ENCODE measurements at regions not wholly inside any gene's neighbourhood (a gene's known extent, or its start where the extent isn't known, plus 50 kb on each side); places are given as distances from the start of the nearest gene placed in this dataset.

- Mint-ChIP-seq H3K4me3 (no peak overlapping the region), H3K27ac (no peak overlapping the region), H3K36me3 (ENCODE audit: low read depth) (no peaks in the 10 kb centered on the region), H3K27me3 (peaks cover 5% of the 10 kb centered on the region), H3K9me3 (no peaks in the 10 kb centered on the region), H3K4me1 (ENCODE audit: low read depth) (no peaks in the 10 kb centered on the region)
These were observed 128.5 kb upstream of the TMEM18 start for GRCh38 chr2:805664-806063.

- H3K4me1 Mint-ChIP-seq (ENCODE audit: low read depth), result no peaks in the 10 kb centered on the region
- H3K27ac Mint-ChIP-seq, result no peak overlapping the region
- H3K27me3 Mint-ChIP-seq, result no peaks in the 10 kb centered on the region
These were observed 120.8 kb upstream of the TMEM18 start for GRCh38 chr2:797993-798392.

DNA sequence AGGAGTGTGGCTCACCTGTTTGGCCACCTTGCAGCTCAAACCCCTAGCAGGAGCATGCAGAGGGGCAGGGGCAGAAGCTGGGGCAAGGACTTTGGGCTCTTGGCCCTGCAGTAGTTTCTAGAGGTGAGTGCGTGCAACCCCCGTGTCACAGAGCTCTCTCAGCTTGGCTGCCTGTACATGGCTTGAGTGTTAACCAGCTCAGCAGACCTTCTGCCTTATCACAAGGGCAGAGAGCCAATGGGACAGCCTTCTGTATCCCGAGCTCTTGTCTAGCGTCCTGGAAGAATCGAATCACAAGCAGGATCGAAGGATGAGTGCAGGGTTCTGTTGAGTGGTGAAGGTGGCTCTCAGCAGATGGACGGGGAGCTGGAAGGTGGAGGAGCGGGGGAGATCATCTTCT lies 120.3 kb upstream of the TMEM18 start:
- Mint-ChIP-seq H3K9me3 (no peaks in the 10 kb centered on the region), H3K27ac (no peak overlapping the region), H3K4me1 (ENCODE audit: low read depth) (no peaks in the 10 kb centered on the region), H3K36me3 (ENCODE audit: low read depth) (no peaks in the 10 kb centered on the region), H3K4me3 (no peak overlapping the region), H3K27me3 (no peaks in the 10 kb centered on the region)

More at GRCh38 chr2:797993-798392, 120.8 kb upstream of the TMEM18 start:
- H3K4me3 Mint-ChIP-seq, result no peak overlapping the region
- no peaks in the 10 kb centered on the region for H3K36me3 Mint-ChIP-seq (ENCODE audit: low read depth)
- H3K9me3 Mint-ChIP-seq, result no peaks in the 10 kb centered on the region

DNA sequence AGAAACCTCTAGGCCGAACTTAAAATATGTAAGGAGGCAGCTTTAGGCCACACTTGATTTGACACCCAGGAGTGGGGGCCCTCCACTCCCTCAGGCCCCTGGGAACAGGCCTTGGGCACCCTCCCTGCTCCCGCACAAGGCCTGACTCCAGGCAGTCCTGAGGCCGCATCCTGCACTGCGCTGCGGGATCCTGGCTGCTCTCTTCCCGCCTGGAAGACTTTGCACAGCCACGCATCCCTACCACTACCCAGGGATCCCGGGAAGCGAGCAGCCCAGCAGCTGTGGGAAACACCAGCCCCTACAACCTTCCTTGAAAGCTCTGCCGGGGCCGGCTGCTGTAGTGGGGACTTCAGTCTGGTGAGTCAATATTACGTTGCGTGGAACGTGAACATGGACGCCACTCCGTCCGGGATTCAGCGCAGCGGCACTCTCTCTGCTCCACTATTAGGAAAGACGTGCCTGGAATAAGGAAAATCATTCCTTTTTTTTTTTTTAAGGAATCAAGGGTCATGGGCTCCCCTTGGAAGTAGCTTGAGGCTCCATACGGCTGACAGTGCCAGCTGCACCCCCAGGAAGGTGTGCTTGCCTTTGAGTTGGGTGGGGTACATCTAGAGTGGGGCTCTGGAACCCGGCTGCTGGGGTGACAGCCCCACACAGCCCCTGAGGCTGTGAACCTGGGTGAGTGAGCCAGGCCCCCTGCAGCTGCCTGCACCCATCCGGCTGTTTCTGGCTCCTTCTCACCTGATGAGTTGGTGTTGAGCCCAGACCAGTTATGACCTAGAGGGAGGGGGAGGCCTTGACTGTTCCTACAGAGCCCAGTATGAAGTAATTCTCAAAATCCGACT lies 119.2 kb upstream of the TMEM18 start:
- H3K4me3 Mint-ChIP-seq, result no peak overlapping the region
- H3K36me3 Mint-ChIP-seq (ENCODE audit: low read depth), result no peaks in the 10 kb centered on the region
- no peak overlapping the region for H3K27ac Mint-ChIP-seq
- H3K4me1 Mint-ChIP-seq (ENCODE audit: low read depth), result no peaks in the 10 kb centered on the region
- no peaks in the 10 kb centered on the region for H3K27me3 Mint-ChIP-seq
- H3K9me3 Mint-ChIP-seq, result no peaks in the 10 kb centered on the region

DNA sequence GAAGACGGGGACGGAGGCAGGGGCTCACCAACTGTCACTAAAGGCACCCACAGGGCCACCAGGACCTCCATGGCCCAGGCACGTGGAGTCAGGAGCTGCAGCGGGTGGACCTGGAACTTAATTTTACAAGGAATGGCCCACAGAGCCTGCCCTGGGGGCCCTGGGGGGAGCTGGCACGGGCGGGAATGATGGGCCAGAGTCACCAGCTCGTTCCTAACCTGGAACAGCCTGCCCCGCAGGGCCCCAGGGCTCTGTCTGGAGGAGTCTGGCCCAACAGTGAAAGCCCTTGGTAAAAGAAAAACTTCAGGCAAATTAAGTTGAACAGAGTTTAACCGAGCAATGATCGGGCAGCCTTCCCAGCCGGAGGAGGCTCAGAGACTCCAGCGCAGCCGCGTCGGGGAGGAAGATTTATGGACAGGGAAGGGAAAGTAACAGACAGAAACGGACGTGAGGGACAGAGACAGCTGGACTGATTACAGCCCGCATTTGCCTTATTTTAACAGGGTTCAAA lies 118.4 kb upstream of the TMEM18 start:
- no peaks in the 10 kb centered on the region for H3K9me3 Mint-ChIP-seq
- H3K27ac Mint-ChIP-seq, result no peak overlapping the region
- H3K4me3 Mint-ChIP-seq, result no peak overlapping the region
- H3K36me3 Mint-ChIP-seq (ENCODE audit: low read depth), result no peaks in the 10 kb centered on the region
- H3K27me3 Mint-ChIP-seq, result no peaks in the 10 kb centered on the region
- no peaks in the 10 kb centered on the region for H3K4me1 Mint-ChIP-seq (ENCODE audit: low read depth)

DNA sequence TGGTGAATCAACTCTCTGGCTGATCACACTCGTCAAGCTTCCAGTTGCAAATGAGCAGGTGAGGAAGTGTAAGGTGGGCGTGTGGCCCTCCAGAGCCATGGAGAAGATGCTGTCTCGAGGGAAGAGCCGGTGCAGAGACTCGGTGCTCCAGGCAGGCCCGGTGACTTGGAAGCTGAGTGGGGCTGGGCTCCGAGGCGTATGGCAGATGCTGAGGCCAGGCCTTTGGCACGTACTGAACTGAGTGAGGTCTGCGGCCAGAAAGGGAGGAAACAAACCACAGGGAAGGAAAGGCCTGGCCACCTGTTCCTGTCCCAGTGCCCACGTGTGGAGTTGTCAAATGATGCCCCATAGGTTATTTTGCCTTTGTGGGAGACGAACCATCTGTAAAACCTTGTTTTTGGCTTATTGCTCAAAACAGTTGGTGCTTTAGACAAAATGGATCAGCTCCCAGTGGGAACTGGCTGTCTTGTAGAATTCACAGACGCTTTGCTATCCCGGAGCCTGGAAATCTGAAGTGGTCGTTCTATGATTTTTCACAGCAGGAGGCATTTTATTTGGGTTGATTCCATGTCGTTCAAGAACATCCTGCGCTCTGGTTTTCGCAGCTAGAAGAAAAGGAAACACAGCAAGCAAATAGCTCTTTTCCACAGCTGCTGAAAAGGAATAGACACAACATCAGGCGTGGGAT lies 117.5 kb upstream of the TMEM18 start:
- Mint-ChIP-seq H3K4me3 (no peak overlapping the region), H3K9me3 (no peaks in the 10 kb centered on the region), H3K4me1 (ENCODE audit: low read depth) (no peaks in the 10 kb centered on the region), H3K27ac (no peak overlapping the region), H3K36me3 (ENCODE audit: low read depth) (no peaks in the 10 kb centered on the region), H3K27me3 (no peaks in the 10 kb centered on the region)

GRCh38 chr2:793236-793635 lies 116.0 kb upstream of the TMEM18 start:
- Mint-ChIP-seq H3K4me1 (ENCODE audit: low read depth) (no peaks in the 10 kb centered on the region), H3K27ac (no peak overlapping the region), H3K4me3 (no peak overlapping the region), H3K27me3 (no peaks in the 10 kb centered on the region), H3K36me3 (ENCODE audit: low read depth) (no peaks in the 10 kb centered on the region), H3K9me3 (no peaks in the 10 kb centered on the region)

- Mint-ChIP-seq H3K4me1 (ENCODE audit: low read depth) (no peaks in the 10 kb centered on the region), H3K27ac (no peak overlapping the region), H3K36me3 (ENCODE audit: low read depth) (no peaks in the 10 kb centered on the region), H3K4me3 (no peak overlapping the region), H3K9me3 (no peaks in the 10 kb centered on the region), H3K27me3 (no peaks in the 10 kb centered on the region)
These were observed 115.5 kb upstream of the TMEM18 start for GRCh38 chr2:792687-793086.

DNA sequence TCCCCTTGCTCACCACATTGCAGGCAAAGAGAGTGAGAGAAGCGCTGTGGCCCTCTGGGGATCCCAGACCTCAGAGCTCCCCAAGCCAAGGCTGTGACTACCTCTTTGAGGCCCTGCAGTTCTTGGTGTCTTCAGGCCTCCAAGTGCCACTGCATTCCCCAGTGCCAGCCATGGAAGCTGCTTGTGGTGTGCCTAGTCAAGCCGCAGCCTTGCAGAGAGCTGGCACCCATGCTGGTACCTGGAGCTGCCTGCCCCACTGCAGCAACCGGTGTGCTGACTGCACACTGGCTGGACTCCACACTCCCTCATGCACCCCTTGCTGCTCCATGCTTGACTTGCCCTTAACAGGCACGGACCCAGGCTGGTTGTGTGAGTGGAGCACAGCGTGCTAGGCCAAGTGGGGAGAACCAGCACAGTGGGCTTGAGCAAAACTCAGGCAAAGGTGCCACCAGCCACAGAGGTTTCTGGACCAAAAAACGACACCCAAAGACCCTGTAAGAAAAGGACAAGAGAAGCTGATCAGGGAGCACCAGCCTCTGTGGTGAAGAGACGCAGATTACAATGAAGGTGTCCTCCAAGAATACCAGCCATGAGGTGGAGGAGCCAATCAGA lies 113.5 kb upstream of the TMEM18 start:
- Mint-ChIP-seq H3K36me3 (ENCODE audit: low read depth) (no peaks in the 10 kb centered on the region), H3K27me3 (no peaks in the 10 kb centered on the region), H3K27ac (no peak overlapping the region), H3K4me1 (ENCODE audit: low read depth) (no peaks in the 10 kb centered on the region), H3K9me3 (no peaks in the 10 kb centered on the region), H3K4me3 (no peak overlapping the region)

- no peaks in the 10 kb centered on the region for H3K27me3 Mint-ChIP-seq
- no peaks in the 10 kb centered on the region for H3K36me3 Mint-ChIP-seq (ENCODE audit: low read depth)
- no peak overlapping the region for H3K4me3 Mint-ChIP-seq
- H3K4me1 Mint-ChIP-seq (ENCODE audit: low read depth), result no peaks in the 10 kb centered on the region
- H3K9me3 Mint-ChIP-seq, result no peaks in the 10 kb centered on the region
- H3K27ac Mint-ChIP-seq, result no peak overlapping the region
These were observed 112.9 kb upstream of the TMEM18 start for GRCh38 chr2:790081-790480.

GRCh38 chr2:789529-789928 lies 112.3 kb upstream of the TMEM18 start:
- Mint-ChIP-seq H3K27me3 (no peaks in the 10 kb centered on the region), H3K36me3 (ENCODE audit: low read depth) (no peaks in the 10 kb centered on the region), H3K27ac (no peak overlapping the region), H3K4me3 (no peak overlapping the region), H3K4me1 (ENCODE audit: low read depth) (no peaks in the 10 kb centered on the region), H3K9me3 (no peaks in the 10 kb centered on the region)

DNA sequence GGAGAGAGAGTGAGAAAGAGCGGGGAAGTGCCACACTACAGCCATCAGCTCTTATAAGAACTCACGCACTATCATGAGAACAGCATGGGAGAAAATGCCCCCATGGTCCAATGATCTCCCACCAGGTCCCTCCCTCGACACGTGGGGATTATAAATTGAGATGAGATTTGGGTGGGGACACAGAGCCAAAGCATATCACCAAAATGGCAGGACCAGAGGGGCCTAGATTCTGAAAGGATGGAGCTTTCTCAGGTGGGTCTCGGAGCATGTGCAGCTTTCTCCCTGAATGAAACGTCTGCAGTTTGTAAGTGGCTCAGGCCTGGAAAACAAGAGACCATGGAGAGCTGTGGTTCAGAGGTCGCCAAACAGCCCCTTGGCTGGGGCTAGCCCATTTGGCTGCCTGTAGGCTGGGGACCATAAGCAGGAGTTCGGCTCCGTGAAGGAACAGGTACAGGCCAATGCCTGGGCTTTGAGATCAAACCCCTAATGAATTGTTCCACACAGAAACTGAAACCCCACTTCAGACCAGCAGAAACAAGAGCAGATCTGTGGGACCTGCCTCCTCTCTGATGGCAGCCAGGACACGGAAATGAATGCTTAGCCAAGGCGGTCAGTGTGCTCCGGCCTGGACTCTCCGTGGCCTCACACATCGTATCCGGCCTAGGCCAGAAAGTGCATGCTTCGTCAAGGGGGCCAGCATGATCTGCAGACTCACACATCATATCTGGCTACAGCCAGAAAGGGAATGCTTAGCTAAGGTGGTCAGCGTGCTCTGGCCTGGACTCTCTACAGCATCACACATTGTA lies 111.2 kb upstream of the TMEM18 start:
- Mint-ChIP-seq H3K9me3 (no peaks in the 10 kb centered on the region), H3K4me3 (no peak overlapping the region), H3K27me3 (no peaks in the 10 kb centered on the region), H3K27ac (no peak overlapping the region), H3K36me3 (ENCODE audit: low read depth) (no peaks in the 10 kb centered on the region), H3K4me1 (ENCODE audit: low read depth) (no peaks in the 10 kb centered on the region)

DNA sequence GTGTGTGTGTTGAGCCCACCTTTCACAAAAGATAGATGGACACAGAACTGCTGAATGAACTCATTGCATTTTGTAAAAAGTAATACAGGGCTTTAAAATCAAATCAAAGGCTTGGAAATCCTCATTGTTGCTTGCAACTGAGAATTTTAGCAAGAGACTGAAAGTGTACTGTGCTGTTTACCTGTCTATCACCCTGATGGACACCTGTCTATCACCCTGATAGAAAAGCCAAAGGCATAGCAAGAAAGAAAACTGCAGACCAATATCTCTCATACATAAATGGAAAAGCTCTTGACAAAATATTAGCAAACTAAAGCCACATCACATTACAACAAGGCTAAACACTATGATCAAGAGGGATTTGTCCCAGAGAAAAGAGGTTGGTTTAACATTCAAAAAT lies 107.5 kb upstream of the TMEM18 start:
- H3K4me3 Mint-ChIP-seq, result no peak overlapping the region
- no peaks in the 10 kb centered on the region for H3K36me3 Mint-ChIP-seq (ENCODE audit: low read depth)
- H3K27ac Mint-ChIP-seq, result no peak overlapping the region
- peaks cover 3% of the 10 kb centered on the region for H3K27me3 Mint-ChIP-seq
- no peaks in the 10 kb centered on the region for H3K9me3 Mint-ChIP-seq
- H3K4me1 Mint-ChIP-seq (ENCODE audit: low read depth), result no peaks in the 10 kb centered on the region

DNA sequence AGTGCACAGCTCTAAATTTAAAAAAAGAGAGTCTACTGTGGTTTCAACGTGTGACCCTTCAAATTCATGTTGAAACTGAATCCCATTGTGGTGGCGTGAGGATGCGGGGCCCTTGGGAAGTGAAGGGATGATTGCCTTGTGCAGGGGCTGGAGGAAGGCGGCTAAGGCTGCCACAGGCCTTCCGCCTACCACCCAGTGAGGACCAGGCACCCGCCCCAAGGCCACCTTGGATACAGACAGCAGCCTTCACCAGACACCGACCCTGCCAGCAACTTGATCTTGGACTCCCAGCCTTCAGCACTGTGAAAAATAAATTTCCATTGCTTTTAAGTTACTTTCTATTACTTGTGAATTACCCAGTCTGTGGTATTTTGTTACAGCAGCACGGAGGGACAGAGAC lies 103.4 kb upstream of the TMEM18 start:
- H3K4me1 Mint-ChIP-seq (ENCODE audit: low read depth), result no peaks in the 10 kb centered on the region
- no peaks in the 10 kb centered on the region for H3K36me3 Mint-ChIP-seq (ENCODE audit: low read depth)
- H3K27ac Mint-ChIP-seq, result no peak overlapping the region
- no peaks in the 10 kb centered on the region for H3K9me3 Mint-ChIP-seq
- peaks cover 3% of the 10 kb centered on the region for H3K27me3 Mint-ChIP-seq
- H3K4me3 Mint-ChIP-seq, result no peak overlapping the region

DNA sequence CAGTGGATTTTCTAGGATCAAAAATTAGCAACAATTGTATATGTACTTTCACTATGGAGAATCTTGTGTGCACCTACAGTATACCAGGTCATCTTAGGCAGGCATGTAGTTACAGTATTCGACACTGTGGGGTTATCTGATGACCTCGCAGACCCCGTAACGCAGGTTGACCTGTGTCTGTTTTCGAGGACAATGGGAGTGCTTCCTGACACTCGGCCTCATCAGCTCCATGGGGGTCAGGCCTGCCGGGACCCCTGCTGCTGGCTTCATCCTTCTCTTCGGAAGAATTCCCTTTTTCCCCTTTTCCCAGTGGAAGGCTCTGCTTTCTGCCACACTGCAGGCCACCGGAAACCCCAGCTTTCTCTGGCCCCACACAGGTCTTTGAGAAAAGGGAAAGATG lies 102.8 kb upstream of the TMEM18 start:
- H3K9me3 Mint-ChIP-seq, result no peaks in the 10 kb centered on the region
- peaks cover 3% of the 10 kb centered on the region for H3K27me3 Mint-ChIP-seq
- H3K4me3 Mint-ChIP-seq, result no peak overlapping the region
- H3K27ac Mint-ChIP-seq, result no peak overlapping the region
- no peaks in the 10 kb centered on the region for H3K36me3 Mint-ChIP-seq (ENCODE audit: low read depth)
- no peaks in the 10 kb centered on the region for H3K4me1 Mint-ChIP-seq (ENCODE audit: low read depth)

Data from stimulated activated naive CD8-positive, alpha-beta T cell treated with anti-CD3 and anti-CD28 coated beads, Interleukin-15, Interleukin-2, amounts not matched to agents 100 ng/mL and 50 ng/mL, for 24 hours (primary cell).